Bronchial epithelial cell (primary cell): ENCODE measurements at regions not wholly inside any gene's neighbourhood (a gene's known extent, or its start where the extent isn't known, plus 50 kb on each side); places are given as distances from the start of the nearest gene placed in this dataset.
"Not testable (repeated sequence)": the region's sequence is repeated elsewhere in the genome, so short reads cannot be mapped to it uniquely, and the experiment has no call there.

ENCODE experiments used
- DNase-seq: peaks from one replicate; pipeline ENCODE4 v3.0.0-alpha.2; 2010; ENCODE audit warnings: low read depth
- FAIRE-seq: peaks from 2 replicates; lab custom pipeline; 2011; peaks lifted over from hg19 to GRCh38; lab: Jason Lieb, UNC
- H3K27me3 ChIP-seq: 2 replicates; pipeline ENCODE4 v1.5.1; 2011; ENCODE audit warnings: low read length; ENCODE audit not compliant: control insufficient read depth, insufficient read depth
- H3K36me3 ChIP-seq: 2 replicates; pipeline ENCODE4 v1.5.1; 2011; ENCODE audit warnings: low read length; ENCODE audit not compliant: control insufficient read depth, insufficient read depth
- H3K4me3 ChIP-seq: 2 replicates; pipeline ENCODE4 v1.5.1; 2011; ENCODE audit warnings: mild to moderate bottlenecking, low read depth, low read length, control low read depth
- TF ChIP-seq, protein P1 (sequence below): IDR thresholded peaks from 2 replicates; pipeline ENCODE4 v1.5.1; 2011; ENCODE audit warnings: mild to moderate bottlenecking, moderate library complexity, low read length, control low read depth, inconsistent platforms; ENCODE audit not compliant: insufficient read depth, severe bottlenecking

DNA sequence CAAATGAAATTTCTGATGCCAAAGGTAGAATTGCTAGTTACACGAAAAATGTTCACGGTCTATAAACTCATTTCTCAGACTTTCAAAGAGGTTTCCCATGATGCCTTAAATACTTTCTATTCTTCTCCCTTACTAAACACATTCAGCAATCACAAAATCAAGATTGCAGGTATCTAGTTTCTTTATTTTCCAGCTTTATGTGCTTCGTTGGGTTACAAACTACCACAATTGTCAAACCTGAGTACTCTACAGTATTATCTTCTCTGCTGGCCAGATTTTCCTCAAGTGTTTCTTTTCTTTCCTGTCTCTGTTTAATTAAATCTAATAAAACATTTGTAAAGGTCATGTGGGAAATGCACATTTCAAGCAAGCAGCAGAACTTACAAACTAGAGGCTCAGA lies 201.8 kb upstream of the ZNF385D start:
- Histone ChIP-seq H3K4me3 (no peak overlapping the region), H3K36me3 (no peaks in the 10 kb centered on the region), H3K27me3 (no peaks in the 10 kb centered on the region)
- FAIRE-seq (no peak), DNase-seq (no peak)
- TF ChIP-seq, protein P1, sequence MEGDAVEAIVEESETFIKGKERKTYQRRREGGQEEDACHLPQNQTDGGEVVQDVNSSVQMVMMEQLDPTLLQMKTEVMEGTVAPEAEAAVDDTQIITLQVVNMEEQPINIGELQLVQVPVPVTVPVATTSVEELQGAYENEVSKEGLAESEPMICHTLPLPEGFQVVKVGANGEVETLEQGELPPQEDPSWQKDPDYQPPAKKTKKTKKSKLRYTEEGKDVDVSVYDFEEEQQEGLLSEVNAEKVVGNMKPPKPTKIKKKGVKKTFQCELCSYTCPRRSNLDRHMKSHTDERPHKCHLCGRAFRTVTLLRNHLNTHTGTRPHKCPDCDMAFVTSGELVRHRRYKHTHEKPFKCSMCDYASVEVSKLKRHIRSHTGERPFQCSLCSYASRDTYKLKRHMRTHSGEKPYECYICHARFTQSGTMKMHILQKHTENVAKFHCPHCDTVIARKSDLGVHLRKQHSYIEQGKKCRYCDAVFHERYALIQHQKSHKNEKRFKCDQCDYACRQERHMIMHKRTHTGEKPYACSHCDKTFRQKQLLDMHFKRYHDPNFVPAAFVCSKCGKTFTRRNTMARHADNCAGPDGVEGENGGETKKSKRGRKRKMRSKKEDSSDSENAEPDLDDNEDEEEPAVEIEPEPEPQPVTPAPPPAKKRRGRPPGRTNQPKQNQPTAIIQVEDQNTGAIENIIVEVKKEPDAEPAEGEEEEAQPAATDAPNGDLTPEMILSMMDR = no peak

- FAIRE-seq = no peak
These were observed 203.7 kb upstream of the ZNF385D start for GRCh38 chr3:21954709-21955108.

DNA sequence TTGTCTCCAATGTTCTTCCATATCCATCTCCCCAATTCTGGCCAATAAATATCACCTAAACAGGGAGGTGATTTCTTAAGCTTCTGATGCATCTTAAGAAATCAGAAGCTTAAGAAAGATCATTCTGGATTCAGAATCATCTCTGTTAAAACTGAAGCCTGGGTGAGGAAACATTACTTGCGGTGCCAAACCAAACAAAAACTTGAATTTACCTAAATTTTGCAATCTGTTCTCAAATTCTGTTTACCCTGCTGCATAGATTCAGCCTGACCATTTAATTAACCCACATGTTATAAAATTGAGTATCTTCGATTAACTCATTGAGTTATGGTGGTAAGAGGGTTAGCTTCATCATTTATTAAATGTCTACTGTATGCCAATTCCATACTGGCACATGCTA lies 204.4 kb upstream of the ZNF385D start:
- TF ChIP-seq, protein P1 = no peak
- FAIRE-seq = no peak

More at GRCh38 chr3:21954709-21955108, 203.7 kb upstream of the ZNF385D start:
- Histone ChIP-seq H3K36me3 (no peaks in the 10 kb centered on the region), H3K4me3 (no peak overlapping the region), H3K27me3 (no peaks in the 10 kb centered on the region)
- DNase-seq = peak; percentile 50
- TF ChIP-seq, protein P1 = no peak

GRCh38 chr3:21960033-21960432 lies 209.0 kb upstream of the ZNF385D start:
- FAIRE-seq (no peak), DNase-seq (no peak)
- TF ChIP-seq, protein P1 = no peak
- Histone ChIP-seq H3K4me3 (no peak overlapping the region), H3K27me3 (no peaks in the 10 kb centered on the region), H3K36me3 (no peaks in the 10 kb centered on the region)

More for the DNA sequence above, 204.4 kb upstream of the ZNF385D start:
- H3K4me3 ChIP-seq = no peak overlapping the region
- DNase-seq = no peak
- no peaks in the 10 kb centered on the region for H3K27me3 ChIP-seq
- no peaks in the 10 kb centered on the region for H3K36me3 ChIP-seq

- no peak for DNase-seq
- TF ChIP-seq, protein P1 = no peak
- no peaks in the 10 kb centered on the region for H3K27me3 ChIP-seq
- H3K36me3 ChIP-seq = no peaks in the 10 kb centered on the region
- H3K4me3 ChIP-seq = no peak overlapping the region
- no peak for FAIRE-seq
These were observed 211.4 kb upstream of the ZNF385D start for GRCh38 chr3:21962456-21962855.

- H3K27me3 ChIP-seq, FAIRE-seq, H3K4me3 ChIP-seq, DNase-seq, H3K36me3 ChIP-seq: not testable (repeated sequence)
These were observed 215.4 kb upstream of the ZNF385D start for GRCh38 chr3:21966457-21966856.
